ENCODE measurements at regions not wholly inside any gene's neighbourhood (a gene's known extent, or its start where the extent isn't known, plus 50 kb on each side); places are given as distances from the start of the nearest gene placed in this dataset.

GRCh38 chr9:109934857-109935215, 154.8 kb downstream of the PALM2AKAP2 start:
- ATAC-seq: no peak
- intact Hi-C loops (cut with DNase I): no loop called here
- DNase-seq: no peak

GRCh38 chr9:109935406-109936087, 155.5 kb downstream of the PALM2AKAP2 start:
- no peak overlapping the region for H3K27ac ChIP-seq
- intact Hi-C loops (cut with DNase I): no loop called here
- ATAC-seq: no peak

More at GRCh38 chr9:109934857-109935215, 154.8 kb downstream of the PALM2AKAP2 start:
- Histone ChIP-seq H3K4me1 (no peaks in the 10 kb centered on the region), H3K36me3 (no peaks in the 10 kb centered on the region), H3K9me3 (no peaks in the 10 kb centered on the region), H3K27me3 (ENCODE audit: low read depth) (no peaks in the 10 kb centered on the region), H3K4me3 (no peak overlapping the region), H3K27ac (no peak overlapping the region)
- TF ChIP-seq CTCF (IDR thresholded peaks at IDR 0.05): no peak

GRCh38 chr9:109937861-109938453, 158.0 kb downstream of the PALM2AKAP2 start:
- Histone ChIP-seq H3K4me3 (no peak overlapping the region), H3K36me3 (no peaks in the 10 kb centered on the region), H3K4me1 (no peaks in the 10 kb centered on the region), H3K27ac (no peak overlapping the region), H3K9me3 (no peaks in the 10 kb centered on the region), H3K27me3 (ENCODE audit: low read depth) (no peaks in the 10 kb centered on the region)
- TF ChIP-seq CTCF (IDR thresholded peaks at IDR 0.05): no peak
- ATAC-seq: no peak
- intact Hi-C loops (cut with DNase I): no loop called here
- DNase-seq: no peak

More at GRCh38 chr9:109935406-109936087, 155.5 kb downstream of the PALM2AKAP2 start:
- Histone ChIP-seq H3K27me3 (ENCODE audit: low read depth) (no peaks in the 10 kb centered on the region), H3K9me3 (no peaks in the 10 kb centered on the region), H3K4me1 (no peaks in the 10 kb centered on the region), H3K4me3 (no peak overlapping the region), H3K36me3 (no peaks in the 10 kb centered on the region)
- no peak for TF ChIP-seq CTCF (IDR thresholded peaks at IDR 0.05)
- no peak for DNase-seq

- Histone ChIP-seq H3K4me1 (no peaks in the 10 kb centered on the region), H3K27ac (no peak overlapping the region), H3K36me3 (no peaks in the 10 kb centered on the region), H3K9me3 (no peaks in the 10 kb centered on the region), H3K4me3 (no peak overlapping the region), H3K27me3 (ENCODE audit: low read depth) (no peaks in the 10 kb centered on the region)
- ATAC-seq: no peak
- DNase-seq: no peak
- intact Hi-C loops (cut with DNase I): no loop called here
- no peak for TF ChIP-seq CTCF (IDR thresholded peaks at IDR 0.05)
Observed at GRCh38 chr9:109939698-109940342, 159.8 kb downstream of the PALM2AKAP2 start.

GRCh38 chr9:109940561-109940960, 160.6 kb downstream of the PALM2AKAP2 start:
- intact Hi-C loops (cut with DNase I): no loop called here
- Histone ChIP-seq H3K4me1 (no peaks in the 10 kb centered on the region), H3K4me3 (no peak overlapping the region), H3K36me3 (no peaks in the 10 kb centered on the region), H3K9me3 (no peaks in the 10 kb centered on the region), H3K27ac (no peak overlapping the region), H3K27me3 (ENCODE audit: low read depth) (no peaks in the 10 kb centered on the region)
- ATAC-seq: no peak
- DNase-seq: no peak
- no peak for TF ChIP-seq CTCF (IDR thresholded peaks at IDR 0.05)
